Occipital lobe (tissue), 1 donor: ENCODE measurements at regions not wholly inside any gene's neighbourhood (a gene's known extent, or its start where the extent isn't known, plus 50 kb on each side); places are given as distances from the start of the nearest gene placed in this dataset.
A peak's percentile ranks its signal among the peaks of the same experiment; 100 is the strongest.
"Not testable (repeated sequence)": the region's sequence is repeated elsewhere in the genome, so short reads cannot be mapped to it uniquely, and the experiment has no call there.

Experiments
- DNase-seq: peaks from one replicate; lab custom pipeline; 2025; lab: John Stamatoyannopoulos, UW

DNA sequence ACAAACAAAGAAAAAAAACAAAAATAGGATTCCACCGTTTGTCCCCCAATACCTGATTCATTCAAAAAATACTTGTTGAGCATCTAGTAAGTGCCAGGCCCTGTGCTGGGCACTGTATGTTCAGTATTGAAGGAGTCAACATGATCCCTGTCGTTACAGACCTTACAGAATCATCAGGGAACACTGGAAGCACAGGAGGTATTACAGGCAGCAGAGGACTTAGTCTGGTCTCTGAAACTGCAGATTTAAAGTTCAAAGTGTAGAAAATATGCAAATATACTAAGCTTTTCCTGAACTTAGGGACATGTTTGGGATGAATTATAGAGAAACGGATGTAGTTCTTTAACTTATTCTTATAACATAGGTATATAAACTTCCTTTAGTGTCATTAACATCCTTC is 160.7 kb upstream of the RFC3 start:
- no peak for DNase-seq

DNA sequence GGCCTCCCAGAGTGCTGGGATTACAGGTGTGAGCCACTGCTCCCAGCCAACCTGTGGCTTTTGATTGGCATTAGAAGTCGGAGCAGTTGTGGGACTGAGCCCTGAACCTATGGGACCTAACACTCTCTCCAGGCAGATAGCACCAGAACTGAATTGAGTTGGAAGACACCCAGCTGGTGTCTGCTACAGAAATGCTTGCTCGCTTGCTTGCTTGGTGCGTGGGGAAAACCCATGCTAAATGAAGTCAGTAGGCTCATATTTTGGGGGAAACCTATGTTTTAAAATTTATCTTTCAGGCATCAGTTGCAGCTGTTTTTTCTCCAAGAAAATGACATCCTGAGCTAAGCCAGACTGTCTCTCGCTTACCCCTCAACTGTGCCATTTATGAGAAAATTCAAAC is 158.5 kb upstream of the RFC3 start:
- DNase-seq = no peak

DNA sequence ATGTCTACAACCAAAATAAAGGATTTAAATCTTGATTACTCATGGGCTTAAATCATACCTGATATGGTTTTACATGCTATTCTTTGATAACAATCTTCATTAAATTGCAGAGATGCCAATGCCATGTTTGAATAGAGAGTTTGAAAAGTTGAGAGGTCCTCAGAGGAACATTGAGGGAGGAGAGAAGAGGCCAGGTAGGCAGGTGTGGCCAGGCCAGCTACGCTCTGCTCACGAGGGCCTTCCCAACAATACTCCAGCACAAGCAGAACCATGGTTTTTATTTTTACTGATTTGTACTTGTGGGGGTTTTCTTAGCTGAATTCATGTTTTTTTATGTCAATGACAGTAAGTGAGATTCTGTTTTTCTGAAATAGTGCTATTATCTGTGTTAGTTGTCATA is 158.1 kb upstream of the RFC3 start:
- no peak for DNase-seq

DNA sequence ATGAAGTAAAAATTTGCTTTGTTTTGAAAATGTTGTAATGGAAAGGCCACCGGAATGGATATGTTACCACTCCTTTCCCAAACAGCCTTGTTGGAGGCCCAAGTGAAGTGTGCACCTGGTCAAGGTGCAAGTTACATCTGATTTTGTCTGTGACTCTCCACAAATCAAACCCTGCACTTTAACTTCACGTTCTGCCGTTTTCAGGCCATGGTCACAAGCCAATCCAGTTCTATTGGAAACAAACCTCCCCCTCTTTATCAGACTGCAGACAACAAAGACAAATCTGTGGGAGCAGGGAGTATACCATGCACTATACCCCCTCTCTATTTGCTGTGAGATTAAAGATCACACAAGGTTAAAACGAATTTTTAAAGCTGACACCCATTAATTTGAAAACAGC is 155.6 kb upstream of the RFC3 start:
- no peak for DNase-seq

DNA sequence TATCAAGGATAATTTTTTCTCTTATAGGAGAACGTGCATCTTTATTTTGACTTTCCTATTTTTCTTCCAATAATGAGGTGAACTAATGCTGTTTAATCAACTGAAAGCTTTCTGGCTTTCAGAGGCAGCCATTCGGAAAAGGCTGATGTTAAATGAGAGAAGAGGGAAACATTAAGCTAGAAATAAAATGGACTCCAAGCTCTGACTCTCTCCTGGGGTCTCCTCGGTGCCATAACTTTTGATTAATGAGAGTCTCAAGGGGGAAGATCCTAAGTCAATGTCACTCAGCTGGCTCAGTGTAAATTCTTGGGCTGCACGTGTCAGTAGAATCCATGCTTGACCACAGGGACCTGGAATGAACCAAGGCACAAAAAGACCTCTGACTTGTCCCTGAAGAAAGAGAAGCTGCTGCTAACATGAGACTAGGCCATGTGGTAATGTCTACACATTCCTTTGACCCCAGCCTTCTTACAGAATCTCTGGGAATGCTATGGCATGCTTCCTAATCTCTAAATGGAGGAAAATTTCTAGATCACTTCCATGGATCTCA is 152.2 kb upstream of the RFC3 start:
- no peak for DNase-seq

DNA sequence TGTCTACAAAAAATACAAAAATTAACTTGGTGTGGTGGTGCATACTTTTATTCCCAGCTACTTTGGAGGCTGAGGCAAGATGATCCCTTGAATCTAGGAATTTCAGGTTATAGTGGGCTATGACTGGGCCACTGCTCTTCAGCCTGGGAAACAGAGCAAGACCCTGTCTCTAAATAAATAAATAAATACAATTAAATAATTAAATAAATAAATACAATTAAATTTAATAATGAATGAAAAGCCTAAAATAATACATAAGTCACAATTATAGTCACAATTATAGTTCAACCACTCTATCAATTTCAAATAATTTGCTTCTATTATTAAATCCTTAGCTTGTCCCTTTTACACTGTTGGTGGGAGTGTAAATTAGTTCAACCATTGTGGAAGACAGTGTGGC is 146.4 kb upstream of the RFC3 start:
- no peak for DNase-seq

DNA sequence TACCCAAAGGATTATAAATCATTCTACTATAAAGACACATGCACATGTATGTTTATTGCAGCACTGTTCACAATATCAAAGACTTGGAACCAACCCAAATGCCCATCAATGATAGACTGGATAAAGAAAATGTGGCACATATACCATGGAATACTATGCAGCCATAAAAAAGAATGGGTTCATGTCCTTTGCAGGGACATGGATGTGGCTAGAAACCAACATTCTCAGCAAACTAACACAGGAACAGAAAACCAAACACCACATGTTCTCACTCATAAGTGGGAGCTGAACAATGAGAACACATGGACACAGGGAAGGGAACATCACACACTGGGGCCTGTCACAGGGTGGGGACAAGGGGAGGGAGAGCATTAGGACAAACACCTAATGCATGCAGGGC is 145.9 kb upstream of the RFC3 start:
- not testable (repeated sequence) for DNase-seq

DNA sequence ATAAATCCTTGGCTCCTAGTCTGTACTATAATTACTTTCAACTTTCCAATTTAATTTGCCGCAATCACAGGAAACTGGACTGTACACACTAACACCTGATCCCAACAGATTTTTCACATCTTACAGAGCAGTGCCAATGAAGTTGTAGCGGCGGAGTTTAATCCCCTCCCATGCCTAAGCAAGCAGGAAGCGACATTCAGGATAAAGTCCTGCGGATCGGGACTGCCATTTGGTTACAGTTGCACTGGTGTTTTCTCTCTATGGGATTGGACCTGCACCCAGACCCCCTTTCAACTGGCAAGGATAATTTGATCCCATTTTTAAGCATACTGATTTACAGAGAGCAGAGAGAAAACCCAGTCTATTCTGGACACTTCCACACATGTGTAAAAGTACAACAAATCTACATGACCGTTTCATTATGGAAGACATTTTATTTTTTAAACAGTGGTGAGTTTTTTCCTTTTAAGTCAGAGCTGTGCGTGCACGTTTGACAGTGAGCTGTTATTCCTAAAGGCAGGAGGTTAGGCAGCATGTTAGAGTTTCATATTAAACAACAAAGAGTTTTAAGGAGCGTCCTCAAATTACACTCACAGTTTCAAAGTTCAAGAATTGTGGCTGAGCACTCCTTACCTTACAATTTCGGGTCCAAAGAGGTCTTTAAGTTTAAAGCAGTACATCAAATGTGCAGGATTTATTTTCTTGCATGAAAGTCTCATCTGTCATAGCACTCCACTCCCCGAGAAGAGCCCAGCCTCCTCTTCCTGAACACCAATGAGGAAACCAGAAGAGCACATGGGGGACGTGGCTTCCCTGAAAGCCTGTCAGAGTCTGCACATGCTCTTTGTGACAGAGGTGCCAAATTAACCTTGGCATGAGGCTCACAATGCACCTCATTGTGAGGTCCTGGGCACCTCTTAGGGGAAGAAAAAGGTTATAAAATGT is 141.6 kb upstream of the RFC3 start:
- no peak for DNase-seq

DNA sequence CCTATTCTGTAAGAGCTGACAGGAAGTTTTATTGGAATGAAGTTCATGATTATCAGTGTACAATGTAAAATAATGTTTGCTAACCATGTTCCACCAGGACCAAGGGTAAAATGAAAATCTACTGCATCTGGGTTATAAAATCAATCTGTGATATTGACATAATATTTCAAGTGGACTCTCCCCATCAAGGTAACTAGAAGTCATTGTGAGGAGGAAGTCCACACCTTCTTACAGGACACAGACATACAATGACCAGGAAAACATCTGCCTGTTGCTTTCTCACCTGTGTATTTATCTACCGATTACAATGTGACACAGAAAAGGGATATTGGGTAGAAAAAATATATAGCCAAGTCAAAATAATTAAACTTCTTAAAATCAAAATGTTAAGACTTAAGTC is 140.7 kb upstream of the RFC3 start:
- DNase-seq = no peak

DNA sequence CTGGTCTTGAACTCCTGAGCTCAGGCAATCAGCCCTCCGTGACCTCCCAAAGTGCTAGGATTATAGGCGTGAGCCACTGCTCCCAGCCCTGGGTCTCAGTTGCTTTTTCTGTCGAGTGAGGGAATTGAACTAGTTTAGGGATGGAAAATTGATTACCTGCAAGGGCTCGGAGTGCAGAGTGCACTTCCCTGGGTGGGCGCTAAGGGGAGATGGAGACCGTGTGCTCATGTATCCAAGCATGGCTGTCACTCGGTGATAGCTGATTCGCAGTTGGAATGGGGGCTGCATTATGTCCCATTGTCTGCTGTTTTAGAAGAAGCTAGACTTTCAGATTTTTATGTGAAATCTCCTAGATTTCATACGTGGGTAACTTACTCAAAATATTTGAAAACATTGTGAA is 139.9 kb upstream of the RFC3 start:
- DNase-seq = no peak

DNA sequence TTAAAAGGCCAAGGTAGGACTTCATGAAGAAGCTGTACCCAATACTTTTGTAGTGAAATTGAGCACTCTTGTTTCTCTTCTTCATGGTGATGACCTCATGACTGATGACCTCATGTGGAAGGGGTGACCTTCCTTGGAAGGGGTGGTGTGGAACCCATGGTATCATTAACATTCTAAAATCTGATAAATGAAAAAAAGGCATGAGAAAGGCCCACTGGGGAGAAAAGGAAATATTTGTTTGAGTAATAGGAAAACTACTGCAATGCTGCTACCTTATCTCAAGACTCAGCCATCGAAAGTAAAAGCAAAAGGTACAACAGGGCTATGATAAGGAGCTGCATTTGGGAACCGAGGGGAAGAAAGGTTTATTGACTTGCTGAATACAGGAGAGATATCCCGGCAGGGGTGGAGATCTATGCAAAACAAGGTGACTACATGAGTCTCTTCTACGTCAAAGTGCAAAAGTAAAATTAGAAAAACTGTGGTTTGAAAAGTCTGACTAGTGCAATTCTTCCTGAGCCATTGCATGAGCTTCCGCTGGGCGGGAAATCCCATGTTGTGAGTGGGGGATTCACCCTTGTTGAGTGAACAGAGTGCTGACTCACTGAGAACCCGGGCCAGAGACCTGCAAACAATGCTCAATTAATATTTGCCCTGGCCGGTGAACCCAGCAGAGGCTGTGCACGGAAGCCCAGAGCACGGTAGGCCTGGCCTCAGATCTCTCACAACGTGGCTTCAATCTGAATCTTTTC is 138.9 kb upstream of the RFC3 start:
- DNase-seq = peak; percentile 23

DNA sequence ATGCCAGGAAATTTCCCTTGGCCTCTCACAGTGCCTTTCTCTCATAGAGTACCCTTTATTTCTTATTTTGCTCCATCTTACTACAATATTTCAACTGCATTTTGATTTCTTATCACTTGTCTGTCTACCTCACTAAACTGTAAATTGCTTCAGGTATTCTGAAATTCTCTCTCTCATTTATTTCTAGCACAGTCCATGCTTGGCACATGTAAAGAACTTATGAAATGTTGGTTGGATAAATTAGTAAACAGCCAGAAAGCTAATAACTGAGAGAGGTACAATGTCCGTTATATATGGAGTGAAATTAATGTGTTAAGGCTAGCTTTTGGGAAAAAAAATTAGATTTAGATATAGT is 138.3 kb upstream of the RFC3 start:
- DNase-seq = no peak

DNA sequence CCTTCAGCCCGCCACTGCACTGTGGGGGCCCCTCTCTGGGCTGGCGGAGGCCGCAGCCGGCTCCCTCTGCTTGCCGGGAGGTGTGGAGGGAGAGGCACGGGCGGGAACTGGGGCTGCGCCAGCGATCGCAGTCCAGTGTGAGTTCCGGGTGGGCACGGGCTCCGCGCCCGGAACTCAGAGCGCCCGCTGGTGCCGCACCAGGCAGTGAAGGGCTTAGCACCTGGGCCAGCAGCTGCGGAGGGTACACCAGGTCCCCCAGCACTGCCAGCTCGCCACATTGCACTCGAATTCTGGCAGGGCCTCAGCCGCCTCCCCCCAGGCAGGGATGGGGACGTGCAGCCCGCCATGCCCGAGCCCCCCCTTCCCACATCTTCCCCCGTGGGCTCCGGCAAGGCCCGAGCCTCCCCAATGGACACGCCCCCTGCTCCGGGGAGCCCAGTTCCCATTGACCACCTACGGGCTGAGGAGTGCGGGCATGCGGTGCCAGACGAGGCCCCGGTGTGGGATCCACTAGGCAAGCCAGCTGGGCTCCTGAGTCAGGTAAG is 135.9 kb upstream of the RFC3 start:
- no peak for DNase-seq

DNA sequence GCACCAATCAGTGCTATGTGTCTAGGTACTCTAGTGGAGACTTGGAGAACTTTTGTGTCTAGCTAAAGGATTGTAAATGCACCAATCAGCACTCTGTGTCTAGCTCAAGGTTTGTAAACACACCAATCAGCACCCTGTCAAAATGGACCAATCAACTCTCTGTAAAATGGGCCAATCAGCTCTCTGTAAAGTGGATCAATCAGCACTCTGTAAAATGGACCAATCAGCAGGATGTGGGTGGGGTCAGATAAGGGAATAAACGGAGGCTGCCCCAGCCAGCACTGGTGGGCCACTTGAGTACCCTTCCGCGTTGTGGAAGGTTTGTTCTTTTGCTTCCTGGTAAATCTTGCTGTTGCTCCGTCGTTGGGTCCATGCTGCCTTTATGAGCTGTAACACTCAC is 135.3 kb upstream of the RFC3 start:
- not testable (repeated sequence) for DNase-seq

DNA sequence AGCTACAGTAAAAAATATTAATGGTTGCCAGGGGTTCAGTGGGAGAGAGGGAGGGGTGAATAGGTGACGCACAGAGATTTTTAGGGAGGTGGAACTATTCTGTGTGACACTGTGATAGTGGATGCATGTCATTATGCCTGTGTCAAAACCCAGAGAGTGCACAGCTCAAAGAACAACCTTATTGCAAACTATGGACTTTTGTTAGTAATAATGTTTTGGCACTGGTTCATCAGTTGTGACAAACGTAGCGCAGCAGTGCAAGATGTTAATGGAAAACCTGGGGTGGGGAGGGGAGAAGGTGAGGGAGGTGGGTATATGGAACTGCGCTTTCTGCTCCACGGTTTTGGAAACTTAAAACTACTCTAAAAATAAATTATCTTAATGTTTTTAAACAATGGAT is 134.6 kb upstream of the RFC3 start:
- no peak for DNase-seq

DNA sequence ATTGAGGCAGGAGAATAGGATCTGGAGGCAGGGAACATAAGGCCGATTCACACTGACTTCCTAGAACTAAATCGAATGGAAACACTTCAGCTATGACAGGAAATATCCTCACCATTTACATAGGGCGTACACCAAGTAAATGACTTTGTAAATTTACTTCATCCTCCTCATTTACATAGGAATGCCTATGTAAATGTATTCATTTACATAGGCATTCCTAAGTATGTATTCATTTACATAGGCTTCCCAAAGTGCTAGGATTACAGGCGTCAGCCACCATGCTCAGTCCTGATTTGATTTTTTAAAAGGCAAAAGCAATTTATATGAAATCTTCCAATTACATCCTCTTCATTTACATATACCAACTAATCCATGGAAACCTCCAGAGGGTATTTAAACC is 133.1 kb upstream of the RFC3 start:
- no peak for DNase-seq

DNA sequence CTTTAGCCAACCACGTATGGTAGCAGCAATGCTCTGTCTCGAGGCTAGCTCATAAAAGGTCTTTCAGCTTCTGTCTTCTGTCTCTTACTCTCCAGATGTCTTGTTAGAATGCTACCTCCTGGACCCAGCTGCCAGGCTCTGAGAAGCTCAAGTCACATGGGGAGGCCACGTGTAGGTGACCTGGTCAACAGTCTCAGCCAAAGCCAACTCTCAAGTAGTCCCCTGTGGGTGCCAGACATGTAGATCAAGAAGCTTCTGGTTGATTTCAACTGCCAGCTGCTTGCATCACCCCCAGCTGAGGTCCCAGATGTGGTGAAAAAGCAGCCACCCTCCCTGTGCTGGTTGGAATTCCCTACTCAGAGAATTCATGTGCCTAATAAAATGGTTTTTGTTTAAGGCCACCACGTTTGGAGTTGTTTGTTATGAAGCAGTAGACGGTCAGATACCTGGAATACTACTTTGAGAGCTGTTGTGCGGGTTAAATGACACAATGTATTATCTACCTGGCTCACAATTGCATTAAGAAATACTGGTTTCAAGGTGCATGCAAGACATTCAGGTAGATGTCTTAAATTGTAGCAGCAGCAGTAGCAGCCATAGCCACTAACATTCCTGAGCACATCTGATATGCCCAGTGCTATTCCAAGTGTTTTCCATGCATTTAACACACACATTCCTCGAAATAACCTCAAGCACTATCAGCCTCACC is 131.0 kb upstream of the RFC3 start:
- DNase-seq = no peak

DNA sequence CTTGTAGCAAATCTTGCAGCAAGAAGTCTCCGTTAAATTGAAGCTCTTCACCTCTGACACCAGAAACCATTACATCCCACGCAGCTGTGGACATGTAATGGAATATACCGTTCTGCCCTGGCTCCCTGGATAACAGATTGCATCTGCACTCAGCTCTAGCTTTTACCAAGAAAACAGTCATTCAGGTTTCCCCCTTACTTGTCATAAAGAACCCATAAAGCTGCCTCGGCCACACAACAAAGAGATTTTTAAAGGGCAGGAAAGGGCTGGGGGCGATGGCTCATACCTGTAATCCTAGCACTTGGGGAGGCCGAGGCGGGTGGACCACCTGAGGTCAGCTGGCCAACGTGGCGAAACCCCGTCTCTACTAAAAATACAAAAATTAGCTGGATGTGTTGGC is 127.6 kb upstream of the RFC3 start:
- DNase-seq = no peak

DNA sequence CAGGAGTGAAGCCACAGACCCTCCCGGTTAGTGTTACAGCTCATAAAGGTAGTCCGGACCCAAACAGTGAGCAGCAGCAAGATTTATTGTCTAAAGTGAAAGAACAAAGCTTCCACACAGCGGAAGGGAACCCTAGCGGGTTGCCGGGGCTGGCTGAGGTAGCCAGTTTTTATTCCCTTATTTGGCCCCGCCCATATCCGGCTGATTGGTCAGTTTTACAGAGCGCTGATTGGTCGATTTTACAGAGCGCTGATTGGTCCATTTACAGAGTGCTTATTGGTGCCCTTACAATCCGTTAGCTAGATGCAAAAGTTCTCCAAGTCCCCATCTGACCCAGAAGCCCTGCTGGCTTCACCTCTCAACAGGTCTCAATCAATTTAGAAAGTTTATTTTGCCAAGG is 126.0 kb upstream of the RFC3 start:
- DNase-seq = no peak

DNA sequence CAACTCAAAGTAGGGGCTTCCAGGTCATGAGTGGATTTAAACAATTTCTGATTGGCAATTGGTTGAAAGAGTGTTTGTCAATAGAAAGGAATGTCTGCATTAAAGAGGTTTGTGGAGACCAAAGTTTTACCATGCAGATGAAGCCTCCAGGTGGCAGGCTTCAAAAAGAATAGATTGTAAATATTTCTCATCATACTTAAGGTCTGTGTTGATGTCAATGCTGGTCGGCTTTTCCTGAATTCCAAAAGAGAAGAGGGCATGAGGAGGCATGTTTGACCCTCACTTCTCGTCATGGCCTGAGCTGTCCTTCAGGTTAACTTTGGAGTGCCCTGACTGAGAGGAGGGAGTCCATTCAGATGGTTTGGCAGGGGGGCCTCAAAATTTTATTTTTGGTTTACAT is 125.4 kb upstream of the RFC3 start:
- DNase-seq = no peak

DNA sequence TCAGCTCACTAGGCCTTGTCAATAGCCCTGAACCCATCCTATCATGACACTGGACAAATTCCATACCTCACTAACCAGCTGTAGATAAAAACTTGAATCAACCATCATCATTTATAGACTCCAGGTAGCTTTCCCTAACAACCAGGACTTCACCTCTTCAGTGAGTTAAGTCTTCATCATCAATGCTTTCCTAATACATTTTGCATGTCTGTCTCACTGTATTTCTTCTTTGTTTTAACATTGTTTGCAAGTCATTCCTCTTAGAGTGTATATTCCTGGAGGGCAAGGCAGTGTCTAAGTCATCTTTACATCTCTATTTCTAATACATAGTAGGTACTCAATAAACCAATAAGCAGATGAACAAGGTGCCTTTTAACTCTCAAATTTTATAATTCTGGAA is 123.4 kb upstream of the RFC3 start:
- no peak for DNase-seq

DNA sequence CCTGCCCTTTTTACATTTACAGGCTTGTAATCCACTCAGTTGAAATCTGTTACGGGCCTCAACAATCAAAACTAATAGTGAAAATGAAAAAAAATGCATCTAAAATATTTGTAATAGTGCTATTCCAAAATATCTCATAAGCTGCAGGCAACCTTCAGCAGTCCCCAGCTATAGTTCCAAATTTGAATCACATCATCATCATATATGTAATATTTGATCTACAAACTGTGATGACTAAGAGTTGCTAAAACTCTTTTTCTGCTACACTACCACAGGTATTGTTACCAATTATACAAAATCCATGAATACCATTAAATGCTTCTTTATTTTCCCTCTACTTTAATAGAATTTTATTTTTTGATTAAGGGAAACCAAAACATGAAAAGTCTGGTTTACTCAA is 121.4 kb upstream of the RFC3 start:
- DNase-seq = no peak
